ENCODE measurements at regions not wholly inside any gene's neighbourhood (a gene's known extent, or its start where the extent isn't known, plus 50 kb on each side); places are given as distances from the start of the nearest gene placed in this dataset.
"Not testable (repeated sequence)": the region's sequence is repeated elsewhere in the genome, so short reads cannot be mapped to it uniquely, and the experiment has no call there.

- DNase-seq (ENCODE audit: low spot score): no peak
Observed at GRCh38 chr5:7088849-7089248, 307.1 kb upstream of the ADCY2 start.

- DNase-seq (ENCODE audit: low spot score): no peak
Observed at GRCh38 chr5:7094626-7095025, 301.3 kb upstream of the ADCY2 start.

GRCh38 chr5:7096294-7096693, 299.6 kb upstream of the ADCY2 start:
- no peak for DNase-seq (ENCODE audit: low spot score)

- no peak for DNase-seq (ENCODE audit: low spot score)
Observed at GRCh38 chr5:7105358-7105757, 290.6 kb upstream of the ADCY2 start.

GRCh38 chr5:7117961-7118360, 278.0 kb upstream of the ADCY2 start:
- no peak for DNase-seq (ENCODE audit: low spot score)

GRCh38 chr5:7131680-7132079, 264.3 kb upstream of the ADCY2 start:
- no peak for DNase-seq (ENCODE audit: low spot score)

GRCh38 chr5:7146886-7147285, 249.1 kb upstream of the ADCY2 start:
- DNase-seq (ENCODE audit: low spot score): no peak

GRCh38 chr5:7157083-7157482, 238.9 kb upstream of the ADCY2 start:
- no peak for DNase-seq (ENCODE audit: low spot score)

GRCh38 chr5:7169240-7169878, 226.6 kb upstream of the ADCY2 start:
- DNase-seq (ENCODE audit: low spot score): no peak

GRCh38 chr5:7170785-7171184, 225.2 kb upstream of the ADCY2 start:
- not testable (repeated sequence) for DNase-seq (ENCODE audit: low spot score)

GRCh38 chr5:7179364-7179763, 216.6 kb upstream of the ADCY2 start:
- no peak for DNase-seq (ENCODE audit: low spot score)

- DNase-seq (ENCODE audit: low spot score): no peak
Observed at GRCh38 chr5:7181841-7182240, 214.1 kb upstream of the ADCY2 start.

GRCh38 chr5:7185742-7186141, 210.2 kb upstream of the ADCY2 start:
- DNase-seq (ENCODE audit: low spot score): no peak

GRCh38 chr5:7186818-7187217, 209.1 kb upstream of the ADCY2 start:
- DNase-seq (ENCODE audit: low spot score): no peak

- no peak for DNase-seq (ENCODE audit: low spot score)
Observed at GRCh38 chr5:7190712-7191250, 205.2 kb upstream of the ADCY2 start.

- DNase-seq (ENCODE audit: low spot score): no peak
Observed at GRCh38 chr5:7192016-7192415, 203.9 kb upstream of the ADCY2 start.

- no peak for DNase-seq (ENCODE audit: low spot score)
Observed at GRCh38 chr5:7202846-7203245, 193.1 kb upstream of the ADCY2 start.

- DNase-seq (ENCODE audit: low spot score): no peak
Observed at GRCh38 chr5:7207979-7208378, 188.0 kb upstream of the ADCY2 start.

GRCh38 chr5:7208938-7209337, 187.0 kb upstream of the ADCY2 start:
- no peak for DNase-seq (ENCODE audit: low spot score)

- DNase-seq (ENCODE audit: low spot score): no peak
Observed at GRCh38 chr5:7209658-7210057, 186.3 kb upstream of the ADCY2 start.

GRCh38 chr5:7210549-7210948, 185.4 kb upstream of the ADCY2 start:
- no peak for DNase-seq (ENCODE audit: low spot score)

- no peak for DNase-seq (ENCODE audit: low spot score)
Observed at GRCh38 chr5:7213525-7213924, 182.4 kb upstream of the ADCY2 start.

GRCh38 chr5:7214906-7215416, 181.0 kb upstream of the ADCY2 start:
- DNase-seq (ENCODE audit: low spot score): no peak

GRCh38 chr5:7218141-7218540, 177.8 kb upstream of the ADCY2 start:
- no peak for DNase-seq (ENCODE audit: low spot score)
